Stomach (tissue), 8 donors: ENCODE measurements at regions not wholly inside any gene's neighbourhood (a gene's known extent, or its start where the extent isn't known, plus 50 kb on each side); places are given as distances from the start of the nearest gene placed in this dataset.

Experiments used
- DNase-seq, 2 donors: peaks; one replicate each; pipeline versions ENCODE4 v3.0.0 to v3.0.0-alpha.2; 2013 to 2019
- H3K27ac ChIP-seq, 5 donors: fragments of 200-600 bp in 4 of 5; sonication (generic) in 4 of 5; one replicate each; pipeline ENCODE4 v1.5.1; 2013 to 2019; ENCODE audit warnings: mild to moderate bottlenecking in 1 of 5, moderate library complexity in 1 of 5
- H3K27me3 ChIP-seq, 3 donors: fragments of 200-600 bp; sonication (generic); one replicate each; pipeline ENCODE4 v1.5.1; 2017 to 2019; ENCODE audit warnings: mixed run types in 1 of 3
- H3K36me3 ChIP-seq, 4 donors: fragments of 200-600 bp; sonication (generic); 1 replicate in 3 of 4; 2 replicates in 1 of 4; pipeline ENCODE4 v1.5.1; 2016 to 2019
- H3K4me1 ChIP-seq, 4 donors: fragments of 200-600 bp; sonication (generic); one replicate each; pipeline ENCODE4 v1.5.1; 2016 to 2019
- H3K4me3 ChIP-seq, 4 donors: fragments of 200-600 bp; sonication (generic) in 3 of 4; one replicate each; pipeline ENCODE4 v1.5.1; 2016 to 2019; ENCODE audit warnings: mild to moderate bottlenecking in 1 of 4
- H3K9me3 ChIP-seq, 4 donors: fragments of 200-600 bp; sonication (generic); one replicate each; pipeline ENCODE4 v1.5.1; 2016 to 2019
- CTCF ChIP-seq, 7 experiments: fragments of 450-650 bp in 4 of 7; fragments of 200-600 bp in 3 of 7; sonication (generic) in 3 of 7; IDR thresholded peaks; one replicate each; pipeline ENCODE4 v1.5.1; 2016 to 2019; ENCODE audit warnings: antibody characterized with exemption in 7 of 7, control low read depth in 2 of 7, mild to moderate bottlenecking in 1 of 7
- EP300 ChIP-seq: sonication (generic); formaldehyde crosslinking; IDR thresholded peaks from one replicate; pipeline ENCODE4 v1.6.1; 2017; ENCODE audit warnings: antibody characterized with exemption
- POLR2A ChIP-seq, 4 donors: fragments of 450-650 bp; IDR thresholded peaks; one replicate each; pipeline ENCODE4 v1.6.1; 2016; ENCODE audit warnings: antibody characterized with exemption in 4 of 4, control low read depth in 2 of 4, mild to moderate bottlenecking in 1 of 4, moderate library complexity in 1 of 4
- POLR2AphosphoS5 ChIP-seq, 3 donors: sonication (generic); formaldehyde crosslinking; IDR thresholded peaks; one replicate each; pipeline ENCODE4 v1.6.1; 2016; ENCODE audit warnings: antibody characterized with exemption in 3 of 3
- WGBS, 5 donors: extraction: QIAGEN DNeasy Blood & Tissue Kit in 3 of 5; methylation state at CpG; one replicate each; pipeline versions ENCODE4 v1.1.5 to v1.1.7; 2013 to 2018; 5-methylcytosine and 5-hydroxymethylcytosine counted together
- intact Hi-C: fragments of 100-400 bp; cut with DNase I; formaldehyde crosslinking; loops from one replicate; pipeline ENCODE4 v1.15.1; 2023; ENCODE audit warnings: low total_unique reads
- donor health status: healthy with polysubstance abuse.
- donor health status: Bipolar disorder and iron deficiency.
- donor health status: healthy.

- DNase-seq, result no peak
- Histone ChIP-seq H3K36me3 (no peaks in the 10 kb centered on the region), H3K4me3 (no peak overlapping the region), H3K27me3 (no peaks in the 10 kb centered on the region), H3K4me1 (no peaks in the 10 kb centered on the region), H3K9me3 (peaks cover 0 to 6% (median 0%) of the 10 kb centered on the region in 4 donors), H3K27ac (no peak overlapping the region)
- intact Hi-C loops, result no loop called here
- 66 to 82% (median 79%) methylated on average over 3 of the region's 3 CpGs for WGBS, 5 donors
- TF ChIP-seq POLR2A (IDR thresholded peaks at IDR 0.05), result no peak
- TF ChIP-seq EP300, result no peak
- TF ChIP-seq POLR2AphosphoS5 (IDR thresholded peaks at IDR 0.05), result no peak
- TF ChIP-seq CTCF (IDR thresholded peaks at IDR 0.05), result no peak
Observed at GRCh38 chr6:91804981-91805380, 1218.1 kb upstream of the MAP3K7 start.

GRCh38 chr6:91802431-91802830 lies 1215.6 kb upstream of the MAP3K7 start:
- Histone ChIP-seq H3K27me3 (no peaks in the 10 kb centered on the region), H3K4me3 (no peak overlapping the region), H3K9me3 (peaks cover 0 to 6% (median 0%) of the 10 kb centered on the region in 4 donors), H3K4me1 (no peaks in the 10 kb centered on the region), H3K27ac (no peak overlapping the region), H3K36me3 (no peaks in the 10 kb centered on the region)
- WGBS, 5 donors, result 79 to 100% (median 95%) methylated on average over 1 of the region's 1 CpG
- intact Hi-C loops, result no loop called here
- TF ChIP-seq POLR2AphosphoS5 (IDR thresholded peaks at IDR 0.05) (no peak), EP300 (no peak), POLR2A (IDR thresholded peaks at IDR 0.05) (no peak), CTCF (IDR thresholded peaks at IDR 0.05) (no peak)
- DNase-seq, result no peak

- no peak for DNase-seq
- no peaks in the 10 kb centered on the region for H3K36me3 ChIP-seq
- no peak overlapping the region for H3K27ac ChIP-seq
- no peaks in the 10 kb centered on the region for H3K9me3 ChIP-seq
- no peak for TF ChIP-seq EP300
- no peak for TF ChIP-seq POLR2A (IDR thresholded peaks at IDR 0.05)
- no peak for TF ChIP-seq POLR2AphosphoS5 (IDR thresholded peaks at IDR 0.05)
- TF ChIP-seq CTCF (IDR thresholded peaks at IDR 0.05), result no peak
- WGBS, 5 donors, result 80 to 95% (median 93%) methylated on average over 1 of the region's 1 CpG
- no peaks in the 10 kb centered on the region for H3K4me1 ChIP-seq
- H3K4me3 ChIP-seq, result no peak overlapping the region
- intact Hi-C loops, result no loop called here
- no peaks in the 10 kb centered on the region for H3K27me3 ChIP-seq
Observed at GRCh38 chr6:91796603-91797002, 1209.7 kb upstream of the MAP3K7 start.

GRCh38 chr6:91788501-91788900 lies 1201.6 kb upstream of the MAP3K7 start:
- Histone ChIP-seq H3K9me3 (peaks cover 0 to 8% (median 3%) of the 10 kb centered on the region in 4 donors), H3K27ac (no peak overlapping the region), H3K4me1 (no peaks in the 10 kb centered on the region), H3K36me3 (no peaks in the 10 kb centered on the region), H3K4me3 (no peak overlapping the region), H3K27me3 (no peaks in the 10 kb centered on the region)
- no peak for DNase-seq
- 25 to 59% (median 41%) methylated on average over 2 of the region's 2 CpGs for WGBS, 5 donors
- no peak for TF ChIP-seq EP300
- no peak for TF ChIP-seq CTCF (IDR thresholded peaks at IDR 0.05)
- TF ChIP-seq POLR2AphosphoS5 (IDR thresholded peaks at IDR 0.05), result no peak
- TF ChIP-seq POLR2A (IDR thresholded peaks at IDR 0.05), result no peak
- intact Hi-C loops, result no loop called here
